AG04450 (cell line): ENCODE measurements at regions not wholly inside any gene's neighbourhood (a gene's known extent, or its start where the extent isn't known, plus 50 kb on each side); places are given as distances from the start of the nearest gene placed in this dataset.

Experiments used
- CTCF ChIA-PET: fragments of 300-600, 350-600 bp; formaldehyde crosslinking; extraction: SDS; loops from one replicate; lab custom pipeline; 2022; ENCODE audit warnings: antibody characterized with exemption, inconsistent platforms; lab: Charles Lee
- POLR2A ChIA-PET: fragments of 350-600 bp; formaldehyde crosslinking; extraction: SDS; loops from one replicate; lab custom pipeline; 2021; ENCODE audit warnings: antibody characterized with exemption, inconsistent platforms; lab: Yijun Ruan, JAX
- DNase-seq: peaks from one replicate; pipeline ENCODE4 v3.0.0-alpha.2; 2011; ENCODE audit warnings: low read depth, low spot score
- H3K27ac ChIP-seq: one replicate; pipeline ENCODE4 v1.5.1; 2012; ENCODE audit warnings: low read depth, low read length, control low read depth
- H3K27me3 ChIP-seq: one replicate; pipeline ENCODE4 v1.6.0; 2012; ENCODE audit warnings: low read length; ENCODE audit not compliant: control insufficient read depth, insufficient read depth
- H3K4me3 ChIP-seq: 2 replicates; pipeline ENCODE4 v1.5.1; 2011; ENCODE audit warnings: mild to moderate bottlenecking, low read depth, low read length, control low read depth
- H3K9me3 ChIP-seq: 2 replicates; pipeline ENCODE4 v1.5.1; 2012; ENCODE audit warnings: low read length; ENCODE audit not compliant: control insufficient read depth, insufficient read depth
- CTCF ChIP-seq: IDR thresholded peaks from 2 replicates; pipeline ENCODE4 v1.5.1; 2011; ENCODE audit warnings: low read depth, low read length, control low read depth, inconsistent platforms

DNA sequence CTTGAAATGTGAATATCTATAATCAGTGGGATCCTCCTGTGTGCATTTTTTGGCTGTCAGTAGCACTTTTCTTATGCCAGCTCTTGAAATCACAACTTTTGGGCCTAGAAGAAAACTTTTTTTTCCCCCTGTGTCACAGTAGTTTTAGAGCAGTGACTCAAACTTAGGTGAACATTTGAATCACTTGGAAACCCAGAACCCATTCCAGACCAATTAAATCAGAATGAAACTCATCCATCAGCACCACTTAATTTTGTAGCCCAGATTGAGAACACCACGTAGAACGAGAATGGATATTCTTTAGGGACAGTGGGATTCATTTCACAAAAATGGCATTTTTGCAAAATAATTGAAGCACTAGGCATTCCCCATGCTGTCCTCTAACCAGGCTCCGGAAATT, 224.8 kb upstream of the NANOGP8 start:
- POLR2A ChIA-PET = no interaction called here
- no peaks in the 10 kb centered on the region for H3K27me3 ChIP-seq
- no peak overlapping the region for H3K4me3 ChIP-seq
- TF ChIP-seq CTCF = no peak
- H3K9me3 ChIP-seq = no peaks in the 10 kb centered on the region
- CTCF ChIA-PET = interaction anchor here (0.7 kb wide), 1 partner anchor 135 kb away, joined by 3 read pairs; no protein-coding TSS in a partner anchor
- no peak overlapping the region for H3K27ac ChIP-seq
- DNase-seq = no peak

- ChIA-PET CTCF (interaction anchor here (1.0 to 1.5 kb wide), 2 partner anchors 136 to 230 kb away, joined by 4 to 9 read pairs; no protein-coding TSS in a partner anchor), POLR2A (no interaction called here)
- H3K27ac ChIP-seq = no peak overlapping the region
- peak; percentile 94 for DNase-seq
- H3K27me3 ChIP-seq = no peaks in the 10 kb centered on the region
- no peaks in the 10 kb centered on the region for H3K9me3 ChIP-seq
- no peak overlapping the region for H3K4me3 ChIP-seq
- TF ChIP-seq CTCF = no peak
Measured at GRCh38 chr15:35308802-35309201, 223.7 kb upstream of the NANOGP8 start.

DNA sequence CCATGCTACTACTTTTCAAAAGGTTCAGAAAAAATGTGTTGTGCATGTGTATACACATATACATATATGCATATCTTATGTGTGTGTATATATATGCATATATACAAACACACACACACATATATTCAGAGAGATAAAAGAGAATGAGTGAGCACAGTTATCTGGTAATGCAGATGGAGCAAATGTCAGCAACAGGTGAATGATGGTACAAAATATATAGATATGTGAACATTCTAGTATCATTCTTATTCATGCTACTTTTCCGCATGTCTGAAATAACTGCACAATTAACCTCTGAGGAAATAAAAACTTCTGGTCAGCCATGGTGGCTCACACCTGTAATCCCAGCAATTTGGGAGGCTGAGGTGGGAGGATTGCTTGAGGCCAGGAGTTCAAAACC, 222.6 kb upstream of the NANOGP8 start:
- no peak for DNase-seq
- TF ChIP-seq CTCF = no peak
- ChIA-PET POLR2A (no interaction called here), CTCF (no interaction called here)
- Histone ChIP-seq H3K27me3 (no peaks in the 10 kb centered on the region), H3K4me3 (no peak overlapping the region), H3K9me3 (no peaks in the 10 kb centered on the region), H3K27ac (no peak overlapping the region)

DNA sequence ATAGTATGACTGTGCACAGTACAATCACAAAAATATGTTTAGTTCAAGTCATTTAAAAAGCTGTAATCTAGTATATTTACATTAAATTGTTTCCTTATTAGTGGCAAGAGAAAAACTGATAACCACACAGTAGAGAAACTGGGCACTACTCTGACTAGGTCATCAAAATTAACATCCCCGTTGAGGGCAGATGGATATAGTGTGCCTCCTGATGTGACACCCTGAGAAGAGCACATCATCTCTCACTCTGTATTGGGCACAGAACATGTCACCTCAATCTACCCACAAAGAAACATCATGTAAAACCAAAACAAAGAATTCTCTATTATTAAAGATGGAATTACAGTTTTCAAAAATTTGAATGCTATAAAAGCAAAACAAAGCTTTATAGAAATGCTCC, 221.9 kb upstream of the NANOGP8 start:
- POLR2A ChIA-PET = no interaction called here
- no peaks in the 10 kb centered on the region for H3K9me3 ChIP-seq
- CTCF ChIA-PET = interaction anchor here (0.6 to 2.0 kb wide), 2 partner anchors 137 to 685 kb away, joined by 5 to 16 read pairs; no protein-coding TSS in a partner anchor
- H3K27ac ChIP-seq = peak overlapping the region; percentile 83
- no peak for DNase-seq
- TF ChIP-seq CTCF = no peak
- H3K27me3 ChIP-seq = no peaks in the 10 kb centered on the region
- H3K4me3 ChIP-seq = no peak overlapping the region

GRCh38 chr15:35306361-35306981, 221.4 kb upstream of the NANOGP8 start:
- ChIA-PET CTCF (interaction anchor here (0.6 to 2.0 kb wide), 3 partner anchors 138 to 685 kb away, joined by 4 to 16 read pairs (median 5); no protein-coding TSS in a partner anchor), POLR2A (no interaction called here)
- no peak for DNase-seq
- Histone ChIP-seq H3K27me3 (no peaks in the 10 kb centered on the region), H3K9me3 (no peaks in the 10 kb centered on the region), H3K4me3 (no peak overlapping the region), H3K27ac (peak overlapping the region; percentile 83)
- no peak for TF ChIP-seq CTCF
